Kidney (tissue), 13 donors: ENCODE measurements at regions not wholly inside any gene's neighbourhood (a gene's known extent, or its start where the extent isn't known, plus 50 kb on each side); places are given as distances from the start of the nearest gene placed in this dataset.

Experiments
- DNase-seq, 5 donors: peaks; one replicate each; pipeline ENCODE4 v3.0.0-alpha.2; 2013 to 2020
- FAIRE-seq: peaks from 2 replicates; lab custom pipeline; 2012; peaks lifted over from hg19 to GRCh38; lab: Jason Lieb, UNC
- H3K27ac ChIP-seq, 2 donors: one replicate each; pipeline ENCODE4 v1.7.0; 2013; ENCODE audit warnings: low read depth in 2 of 2, low read length in 2 of 2, inconsistent platforms in 1 of 2
- H3K27me3 ChIP-seq: one replicate; pipeline ENCODE4 v1.7.1; 2013; ENCODE audit warnings: low read length, inconsistent platforms; ENCODE audit not compliant: control insufficient read depth, insufficient read depth
- H3K36me3 ChIP-seq, 3 donors: one replicate each; pipeline versions ENCODE4 v1.7.0 to v1.7.1; 2013; ENCODE audit warnings: low read length in 3 of 3, control low read depth in 1 of 3, inconsistent platforms in 1 of 3; ENCODE audit not compliant: insufficient read depth in 3 of 3, control insufficient read depth in 2 of 3
- H3K4me1 ChIP-seq, 3 donors: one replicate each; pipeline versions ENCODE4 v1.7.0 to v1.7.1; 2013; ENCODE audit warnings: low read length in 3 of 3, inconsistent platforms in 1 of 3, low read depth in 1 of 3; ENCODE audit not compliant: control insufficient read depth in 2 of 3, insufficient read depth in 2 of 3
- H3K4me3 ChIP-seq, 3 donors: one replicate each; pipeline versions ENCODE4 v1.7.0 to v1.8.1; 2013; ENCODE audit warnings: low read length in 3 of 3, control low read depth in 1 of 3, inconsistent platforms in 1 of 3
- H3K9ac ChIP-seq, 3 donors: one replicate each; pipeline versions ENCODE4 v1.7.0 to v1.7.1; 2013; ENCODE audit warnings: low read length in 3 of 3, control low read depth in 1 of 3, inconsistent platforms in 1 of 3
- H3K9me3 ChIP-seq, 3 donors: one replicate each; pipeline versions ENCODE4 v1.7.0 to v1.7.1; 2013; ENCODE audit warnings: low read length in 3 of 3, control low read depth in 1 of 3, inconsistent platforms in 1 of 3; ENCODE audit not compliant: control insufficient read depth in 2 of 3, insufficient read depth in 1 of 3
- CTCF ChIP-seq: IDR thresholded peaks from 3 replicates; pipeline ENCODE4 v1.5.1; 2012; ENCODE audit warnings: mild to moderate bottlenecking, moderate library complexity, borderline replicate concordance; ENCODE audit not compliant: insufficient read depth; ENCODE audit errors: extremely low read depth
- intact Hi-C: fragments of 100-400 bp; cut with DNase I; formaldehyde crosslinking; loops from one replicate; pipeline ENCODE4 v1.11.1; 2022
- donor health status: control.
- donor health status: control.
- donor health status: control.
- donor health status: control.
- donor health status: control.
- donor health status: DM: yes; HTN: yes; CAD: no.
- donor health status: Normal renal cell carcinoma (clear cell type).

- Histone ChIP-seq H3K4me1 (no peaks in the 10 kb centered on the region), H3K4me3 (no peak overlapping the region), H3K36me3 (no peaks in the 10 kb centered on the region), H3K9ac (no peak overlapping the region), H3K27ac (no peak overlapping the region), H3K27me3 (no peaks in the 10 kb centered on the region), H3K9me3 (no peaks in the 10 kb centered on the region)
- no peak for DNase-seq
- intact Hi-C loops: no loop called here
- FAIRE-seq: no peak
- TF ChIP-seq CTCF: no peak
Observed at GRCh38 chr12:131371401-131372170, 339.3 kb upstream of the SFSWAP start.

- no peaks in the 10 kb centered on the region for H3K27me3 ChIP-seq
- no peak overlapping the region for H3K9ac ChIP-seq
- no peak overlapping the region for H3K27ac ChIP-seq
- no peaks in the 10 kb centered on the region for H3K9me3 ChIP-seq
- no peaks in the 10 kb centered on the region for H3K36me3 ChIP-seq
- no peaks in the 10 kb centered on the region for H3K4me1 ChIP-seq
- no peak for TF ChIP-seq CTCF
- no peak overlapping the region for H3K4me3 ChIP-seq
- intact Hi-C loops: no loop called here
- FAIRE-seq (no peak), DNase-seq (no peak)
Observed at GRCh38 chr12:131372171-131372475, 338.8 kb upstream of the SFSWAP start.

GRCh38 chr12:131372706-131373195 is 338.1 kb upstream of the SFSWAP start:
- H3K4me1 ChIP-seq: no peaks in the 10 kb centered on the region
- H3K9me3 ChIP-seq: no peaks in the 10 kb centered on the region
- no peak overlapping the region for H3K9ac ChIP-seq
- H3K27ac ChIP-seq: no peak overlapping the region
- H3K4me3 ChIP-seq: no peak overlapping the region
- intact Hi-C loops: no loop called here
- TF ChIP-seq CTCF: no peak
- no peak for DNase-seq
- H3K27me3 ChIP-seq: no peaks in the 10 kb centered on the region
- no peak for FAIRE-seq
- H3K36me3 ChIP-seq: no peaks in the 10 kb centered on the region
